ENCODE measurements at regions not wholly inside any gene's neighbourhood (a gene's known extent, or its start where the extent isn't known, plus 50 kb on each side); places are given as distances from the start of the nearest gene placed in this dataset.

- no peaks in the 10 kb centered on the region for H3K36me3 ChIP-seq
- no peaks in the 10 kb centered on the region for H3K4me1 ChIP-seq
- TF ChIP-seq POLR2A (IDR thresholded peaks at IDR 0.05) (no peak), CTCF (IDR thresholded peaks at IDR 0.05) (no peak), POLR2AphosphoS5 (IDR thresholded peaks at IDR 0.05; ENCODE audit: insufficient read depth in 1 of 2, low read depth in 1 of 2) (no peak)
- H3K27me3 ChIP-seq: no peaks in the 10 kb centered on the region
- H3K9me3 ChIP-seq: no peaks in the 10 kb centered on the region
- no peak for DNase-seq (ENCODE audit: extremely low spot score in 2 of 2)
- no peak overlapping the region for H3K4me3 ChIP-seq
- intact Hi-C loops (cut with DNase I): no loop called here
- no peak overlapping the region for H3K27ac ChIP-seq
These were observed 396.9 kb upstream of the NRP1 start for GRCh38 chr10:33731322-33731721.

GRCh38 chr10:33725430-33725829, 391.0 kb upstream of the NRP1 start:
- H3K27ac ChIP-seq: no peak overlapping the region
- intact Hi-C loops (cut with DNase I): no loop called here
- no peak for DNase-seq (ENCODE audit: extremely low spot score in 2 of 2)
- no peaks in the 10 kb centered on the region for H3K9me3 ChIP-seq
- no peaks in the 10 kb centered on the region for H3K36me3 ChIP-seq
- no peaks in the 10 kb centered on the region for H3K27me3 ChIP-seq
- no peaks in the 10 kb centered on the region for H3K4me1 ChIP-seq
- TF ChIP-seq POLR2AphosphoS5 (IDR thresholded peaks at IDR 0.05; ENCODE audit: insufficient read depth in 1 of 2, low read depth in 1 of 2): no peak
- no peak for TF ChIP-seq CTCF (IDR thresholded peaks at IDR 0.05)
- TF ChIP-seq POLR2A (IDR thresholded peaks at IDR 0.05): no peak
- H3K4me3 ChIP-seq: no peak overlapping the region

- Histone ChIP-seq H3K4me1 (no peaks in the 10 kb centered on the region), H3K9me3 (no peaks in the 10 kb centered on the region), H3K27me3 (no peaks in the 10 kb centered on the region), H3K36me3 (no peaks in the 10 kb centered on the region), H3K4me3 (no peak overlapping the region), H3K27ac (no peak overlapping the region)
- intact Hi-C loops (cut with DNase I): no loop called here
- DNase-seq (ENCODE audit: extremely low spot score in 2 of 2): no peak
- no peak for TF ChIP-seq POLR2AphosphoS5 (IDR thresholded peaks at IDR 0.05; ENCODE audit: insufficient read depth in 1 of 2, low read depth in 1 of 2)
These were observed 388.7 kb upstream of the NRP1 start for GRCh38 chr10:33723181-33723580.

- TF ChIP-seq CTCF (IDR thresholded peaks at IDR 0.05) (no peak), POLR2A (IDR thresholded peaks at IDR 0.05) (no peak), POLR2AphosphoS5 (IDR thresholded peaks at IDR 0.05; ENCODE audit: insufficient read depth in 1 of 2, low read depth in 1 of 2) (no peak)
- intact Hi-C loops (cut with DNase I): no loop called here
- Histone ChIP-seq H3K9me3 (no peaks in the 10 kb centered on the region), H3K27me3 (no peaks in the 10 kb centered on the region), H3K4me1 (no peaks in the 10 kb centered on the region), H3K4me3 (no peak overlapping the region), H3K27ac (no peak overlapping the region), H3K36me3 (no peaks in the 10 kb centered on the region)
- no peak for DNase-seq (ENCODE audit: extremely low spot score in 2 of 2)
These were observed 387.6 kb upstream of the NRP1 start for GRCh38 chr10:33722067-33722466.

GRCh38 chr10:33721509-33721908, 387.0 kb upstream of the NRP1 start:
- H3K36me3 ChIP-seq: no peaks in the 10 kb centered on the region
- TF ChIP-seq POLR2AphosphoS5 (IDR thresholded peaks at IDR 0.05; ENCODE audit: insufficient read depth in 1 of 2, low read depth in 1 of 2) (no peak), POLR2A (IDR thresholded peaks at IDR 0.05) (no peak), CTCF (IDR thresholded peaks at IDR 0.05) (no peak)
- intact Hi-C loops (cut with DNase I): no loop called here
- H3K27me3 ChIP-seq: no peaks in the 10 kb centered on the region
- no peak for DNase-seq (ENCODE audit: extremely low spot score in 2 of 2)
- H3K27ac ChIP-seq: no peak overlapping the region
- no peaks in the 10 kb centered on the region for H3K4me1 ChIP-seq
- H3K9me3 ChIP-seq: no peaks in the 10 kb centered on the region
- no peak overlapping the region for H3K4me3 ChIP-seq

GRCh38 chr10:33720161-33720560, 385.7 kb upstream of the NRP1 start:
- intact Hi-C loops (cut with DNase I): no loop called here
- DNase-seq (ENCODE audit: extremely low spot score in 2 of 2): no peak

More at GRCh38 chr10:33720161-33720560, 385.7 kb upstream of the NRP1 start:
- no peaks in the 10 kb centered on the region for H3K4me1 ChIP-seq
- no peak overlapping the region for H3K27ac ChIP-seq
- no peak for TF ChIP-seq POLR2AphosphoS5 (IDR thresholded peaks at IDR 0.05; ENCODE audit: insufficient read depth in 1 of 2, low read depth in 1 of 2)
- no peak for TF ChIP-seq CTCF (IDR thresholded peaks at IDR 0.05)
- no peak for TF ChIP-seq POLR2A (IDR thresholded peaks at IDR 0.05)
- no peak overlapping the region for H3K4me3 ChIP-seq
- no peaks in the 10 kb centered on the region for H3K9me3 ChIP-seq
- no peaks in the 10 kb centered on the region for H3K27me3 ChIP-seq
- H3K36me3 ChIP-seq: no peaks in the 10 kb centered on the region
